ENCODE measurements at regions not wholly inside any gene's neighbourhood (a gene's known extent, or its start where the extent isn't known, plus 50 kb on each side); places are given as distances from the start of the nearest gene placed in this dataset.
"Not testable (repeated sequence)": the region's sequence is repeated elsewhere in the genome, so short reads cannot be mapped to it uniquely, and the experiment has no call there.

GRCh38 chr2:219727771-219728429, 100.5 kb downstream of the SLC4A3 start:
- no peak for DNase-seq

- DNase-seq = no peak
These were observed 101.6 kb downstream of the SLC4A3 start for GRCh38 chr2:219728991-219729487.

- DNase-seq = no peak
These were observed 103.7 kb downstream of the SLC4A3 start for GRCh38 chr2:219731173-219731572.

- DNase-seq = no peak
These were observed 105.7 kb downstream of the SLC4A3 start for GRCh38 chr2:219733106-219733505.

GRCh38 chr2:219733746-219734145, 106.3 kb downstream of the SLC4A3 start:
- no peak for DNase-seq

- peak; percentile 66 for DNase-seq
These were observed 108.8 kb downstream of the SLC4A3 start for GRCh38 chr2:219736209-219736608.

GRCh38 chr2:219737270-219737691, 109.9 kb downstream of the SLC4A3 start:
- no peak for DNase-seq

- no peak for DNase-seq
These were observed 111.6 kb downstream of the SLC4A3 start for GRCh38 chr2:219739066-219739465.

- no peak for DNase-seq
These were observed 112.5 kb downstream of the SLC4A3 start for GRCh38 chr2:219739866-219740440.

- DNase-seq = no peak
These were observed 116.1 kb downstream of the SLC4A3 start for GRCh38 chr2:219743548-219743947.

GRCh38 chr2:219744066-219744465, 116.6 kb downstream of the SLC4A3 start:
- no peak for DNase-seq

GRCh38 chr2:219744600-219744999, 117.2 kb downstream of the SLC4A3 start:
- DNase-seq = no peak

GRCh38 chr2:219747637-219748036, 120.2 kb downstream of the SLC4A3 start:
- DNase-seq = no peak

- no peak for DNase-seq
These were observed 121.5 kb downstream of the SLC4A3 start for GRCh38 chr2:219748671-219749570.

- DNase-seq = not testable (repeated sequence)
These were observed 123.7 kb downstream of the SLC4A3 start for GRCh38 chr2:219751121-219751520.

- DNase-seq = no peak
These were observed 125.3 kb downstream of the SLC4A3 start for GRCh38 chr2:219752726-219753125.

- DNase-seq = no peak
These were observed 131.7 kb downstream of the SLC4A3 start for GRCh38 chr2:219758907-219759680.

GRCh38 chr2:219759801-219760200, 132.4 kb downstream of the SLC4A3 start:
- no peak for DNase-seq

- no peak for DNase-seq
These were observed 137.9 kb downstream of the SLC4A3 start for GRCh38 chr2:219765231-219765911.

- DNase-seq = no peak
These were observed 139.2 kb downstream of the SLC4A3 start for GRCh38 chr2:219766658-219767057.

GRCh38 chr2:219769090-219769910, 141.9 kb downstream of the SLC4A3 start:
- DNase-seq = no peak

Data from amniotic stem cell (primary cell).